PC-3 (cell line): ENCODE measurements at regions not wholly inside any gene's neighbourhood (a gene's known extent, or its start where the extent isn't known, plus 50 kb on each side); places are given as distances from the start of the nearest gene placed in this dataset.
"Not testable (repeated sequence)": the region's sequence is repeated elsewhere in the genome, so short reads cannot be mapped to it uniquely, and the experiment has no call there.

ENCODE experiments used
- CTCF ChIP-seq: fragments of 300-600 bp; sonication (generic); conservative IDR thresholded peaks from 2 replicates; pipeline ENCODE4 v1.5.1; 2017; ENCODE audit warnings: antibody characterized with exemption, low read depth, mild to moderate bottlenecking, low read length
- EZH2 ChIP-seq: fragments of 300-600 bp; sonication (generic); IDR thresholded peaks from one replicate; pipeline ENCODE4 v1.6.1; 2017; ENCODE audit warnings: antibody characterized with exemption, mild to moderate bottlenecking, low read length; ENCODE audit not compliant: unreplicated experiment
- EZH2phosphoT487 ChIP-seq: fragments of 300-600 bp; sonication (generic); IDR thresholded peaks from 2 replicates; pipeline ENCODE4 v1.6.1; 2018; ENCODE audit warnings: mild to moderate bottlenecking, antibody characterized with exemption, low read length, borderline replicate concordance

GRCh38 chr1:121543988-121544387, 359.2 kb downstream of the SRGAP2C start:
- TF ChIP-seq CTCF, EZH2, EZH2phosphoT487: not testable (repeated sequence)
